Stimulated activated naive CD4-positive, alpha-beta T cell treated with Interleukin-2 at 50 U/mL for 16 hours (primary cell): ENCODE measurements at regions not wholly inside any gene's neighbourhood (a gene's known extent, or its start where the extent isn't known, plus 50 kb on each side); places are given as distances from the start of the nearest gene placed in this dataset.
"Not testable (repeated sequence)": the region's sequence is repeated elsewhere in the genome, so short reads cannot be mapped to it uniquely, and the experiment has no call there.

Experiments
- DNase-seq: peaks from one replicate; lab custom pipeline; 2025; lab: John Stamatoyannopoulos, UW

GRCh38 chr14:53285821-53286220 is 132.7 kb upstream of the DDHD1 start:
- no peak for DNase-seq

DNA sequence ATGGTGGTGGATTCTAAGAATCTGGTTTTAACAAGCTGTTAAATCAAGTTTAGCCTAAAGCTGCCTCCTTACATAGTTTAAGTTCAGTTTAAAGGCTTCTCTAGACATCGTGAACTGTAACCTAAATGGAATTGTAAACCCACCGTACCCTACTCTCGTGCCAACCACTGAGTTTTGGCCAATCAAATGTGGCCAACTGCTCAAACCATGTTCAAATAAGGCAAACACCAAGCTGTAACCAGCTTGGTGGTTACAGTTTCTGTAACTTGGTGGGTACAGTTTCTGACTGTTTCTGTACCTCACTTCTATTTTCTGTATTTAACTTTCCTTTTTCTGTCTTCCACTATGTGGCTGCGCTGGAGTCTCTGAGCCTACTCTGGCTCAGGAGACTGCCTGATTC is 131.9 kb upstream of the DDHD1 start:
- DNase-seq, result no peak

DNA sequence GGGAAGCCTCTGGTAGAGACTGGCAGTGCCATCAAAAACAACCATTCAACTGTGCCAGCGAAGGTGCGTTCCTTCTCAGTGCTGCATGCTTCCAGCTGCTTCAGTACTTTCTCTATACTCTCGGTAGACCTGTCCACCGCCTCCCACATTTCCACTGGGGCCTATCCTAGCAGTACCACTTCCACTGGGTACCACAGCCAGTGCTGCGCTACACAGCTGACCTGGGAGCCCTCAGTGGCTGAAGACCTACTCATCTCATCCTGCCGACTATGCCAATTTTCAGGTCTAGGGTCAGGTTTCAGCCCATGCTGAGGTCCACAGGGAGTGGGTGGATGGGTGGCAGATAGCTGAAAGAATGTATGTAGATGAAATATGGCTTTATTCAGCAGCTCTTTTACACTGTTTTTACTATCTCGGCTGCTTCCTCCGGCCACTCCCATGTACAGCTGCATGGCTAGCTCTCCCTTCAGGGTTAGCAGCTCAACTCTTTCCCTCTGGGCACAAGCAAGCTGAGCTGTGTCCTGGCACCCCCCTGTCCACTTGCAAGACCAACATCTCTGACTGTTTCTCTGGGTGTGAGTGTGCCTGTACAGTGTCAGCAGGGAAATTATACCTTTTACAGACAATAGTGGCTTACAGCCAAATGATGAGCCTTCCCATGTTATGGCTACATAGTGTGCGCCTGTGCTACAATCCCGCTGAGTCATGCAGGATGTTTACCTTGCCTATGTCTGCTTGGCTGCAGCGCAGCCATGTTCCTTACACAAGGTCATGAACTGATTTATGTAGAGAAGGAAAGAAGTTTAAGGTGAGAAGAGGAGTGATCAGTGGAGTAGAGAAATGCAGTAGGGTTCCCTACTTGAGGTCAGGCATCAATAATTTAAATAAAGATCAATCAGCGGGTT is 125.7 kb upstream of the DDHD1 start:
- DNase-seq, result no peak

GRCh38 chr14:53273671-53274072 is 120.5 kb upstream of the DDHD1 start:
- DNase-seq, result no peak

GRCh38 chr14:53265025-53265424 is 111.9 kb upstream of the DDHD1 start:
- DNase-seq, result no peak

GRCh38 chr14:53260928-53261327 is 107.8 kb upstream of the DDHD1 start:
- DNase-seq, result no peak

DNA sequence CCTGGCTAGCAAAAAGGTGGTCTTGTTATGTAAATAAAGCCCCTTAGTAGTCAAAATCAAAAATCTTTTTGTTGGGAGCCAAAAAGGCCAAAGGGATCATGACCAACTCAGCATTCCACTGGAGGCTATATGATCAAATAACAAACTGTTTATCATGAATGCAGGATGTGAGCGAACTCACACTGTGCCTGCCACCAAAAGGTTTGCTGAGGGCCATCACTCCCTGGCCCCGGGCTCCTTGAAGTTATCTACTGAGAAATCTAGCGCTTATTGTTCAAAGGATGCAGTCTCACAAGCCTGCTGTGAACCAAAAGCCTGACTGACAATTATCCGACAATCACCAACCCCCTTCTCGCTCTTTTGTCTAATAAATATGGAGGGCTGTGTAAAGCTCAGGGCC is 107.2 kb upstream of the DDHD1 start:
- no peak for DNase-seq

DNA sequence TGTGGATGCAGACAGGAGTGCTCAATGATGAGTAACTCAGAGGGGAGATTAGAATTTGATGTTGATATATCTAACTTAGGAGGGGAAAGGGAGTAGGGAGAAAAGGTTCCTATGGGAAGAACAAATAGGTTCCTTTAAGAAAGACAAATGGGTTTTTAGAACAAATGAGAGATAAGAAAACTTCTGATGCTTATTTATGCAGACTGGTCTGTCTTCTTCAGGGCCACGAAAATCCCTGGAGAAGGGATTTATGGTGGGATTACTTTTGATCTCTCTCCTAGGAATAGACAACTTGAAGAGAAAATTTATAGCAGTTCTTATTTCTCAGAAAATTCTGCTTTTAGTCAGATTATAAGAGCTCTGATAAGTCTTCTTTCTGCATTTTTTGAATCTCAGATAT is 99.0 kb upstream of the DDHD1 start:
- DNase-seq, result no peak

DNA sequence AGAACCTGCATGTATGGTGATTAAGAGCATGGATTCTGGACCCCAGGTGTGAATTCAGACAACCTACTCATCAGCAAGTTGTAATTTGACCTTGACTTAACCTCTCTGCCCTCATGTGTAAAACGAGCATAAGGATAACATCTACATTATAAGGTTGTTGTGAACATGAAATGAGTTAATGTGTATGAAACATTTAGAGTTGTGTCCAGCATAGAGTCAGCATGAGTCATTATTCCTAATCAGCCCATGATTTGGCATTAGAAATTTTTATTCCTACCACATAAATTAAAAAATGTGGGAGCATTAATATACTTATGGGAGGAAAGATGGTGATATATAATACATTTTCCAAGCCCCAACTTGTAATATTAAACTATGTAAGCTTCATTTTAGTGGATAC is 95.9 kb upstream of the DDHD1 start:
- no peak for DNase-seq

DNA sequence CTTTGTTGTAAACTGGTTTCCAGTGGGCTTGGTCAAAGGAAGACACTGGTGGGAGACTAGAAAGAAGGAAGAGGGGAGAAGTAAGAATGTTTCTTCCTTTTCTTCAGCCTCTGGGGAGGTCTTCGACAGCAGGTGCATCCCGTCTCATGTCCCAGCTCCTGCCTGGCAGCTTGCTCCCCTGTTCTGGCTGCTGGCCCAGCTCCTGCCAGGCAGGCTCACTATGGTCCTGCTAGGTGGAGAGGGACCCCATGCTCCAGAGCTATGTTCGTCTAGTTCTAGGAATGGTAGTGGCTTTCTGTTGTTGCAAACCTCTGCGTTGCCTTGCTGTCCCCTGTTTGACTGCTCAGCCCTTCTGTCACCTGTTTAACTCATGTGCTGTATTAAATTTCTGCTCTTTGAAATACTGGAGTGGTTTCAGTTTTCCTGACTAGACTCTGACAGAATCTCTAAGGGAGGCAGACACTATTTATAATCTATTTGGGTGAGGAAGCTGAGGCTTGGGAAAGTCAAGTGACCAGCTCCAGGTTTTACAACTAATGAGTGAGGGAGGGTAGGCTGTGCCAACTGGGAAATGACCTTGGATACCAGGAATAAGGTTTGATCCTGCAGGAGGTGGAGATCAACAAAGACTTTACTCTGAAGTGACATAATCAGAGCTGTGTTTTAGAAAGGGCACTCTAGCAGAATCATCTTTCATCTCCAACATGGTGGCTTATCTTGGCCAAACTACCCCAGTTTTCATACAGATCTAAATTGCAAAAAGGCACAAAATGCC is 94.7 kb upstream of the DDHD1 start:
- DNase-seq, result no peak

GRCh38 chr14:53242898-53243297 is 89.8 kb upstream of the DDHD1 start:
- DNase-seq, result not testable (repeated sequence)

- DNase-seq, result no peak
These were observed 84.4 kb upstream of the DDHD1 start for GRCh38 chr14:53237488-53237887.

DNA sequence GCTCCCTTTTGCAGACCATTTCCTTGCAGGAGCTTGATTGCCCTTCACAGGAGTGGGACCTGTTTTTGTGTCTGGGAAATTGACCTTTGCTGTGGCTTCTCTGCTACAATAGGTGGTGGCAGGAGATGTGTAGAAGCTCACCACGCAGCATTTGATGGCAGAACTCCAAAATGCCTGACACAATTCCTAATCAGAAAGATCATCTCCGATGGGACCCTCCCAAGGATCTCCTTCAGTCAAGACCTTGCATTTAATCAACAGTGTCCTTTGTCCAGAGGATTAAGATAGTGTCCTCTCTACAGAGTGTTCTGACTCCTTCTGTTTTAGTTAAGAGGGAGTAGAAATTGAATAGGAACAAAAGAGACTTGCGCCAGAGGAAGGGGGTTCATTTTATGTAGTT is 83.6 kb upstream of the DDHD1 start:
- DNase-seq, result no peak

GRCh38 chr14:53231171-53231570 is 78.0 kb upstream of the DDHD1 start:
- DNase-seq, result no peak

DNA sequence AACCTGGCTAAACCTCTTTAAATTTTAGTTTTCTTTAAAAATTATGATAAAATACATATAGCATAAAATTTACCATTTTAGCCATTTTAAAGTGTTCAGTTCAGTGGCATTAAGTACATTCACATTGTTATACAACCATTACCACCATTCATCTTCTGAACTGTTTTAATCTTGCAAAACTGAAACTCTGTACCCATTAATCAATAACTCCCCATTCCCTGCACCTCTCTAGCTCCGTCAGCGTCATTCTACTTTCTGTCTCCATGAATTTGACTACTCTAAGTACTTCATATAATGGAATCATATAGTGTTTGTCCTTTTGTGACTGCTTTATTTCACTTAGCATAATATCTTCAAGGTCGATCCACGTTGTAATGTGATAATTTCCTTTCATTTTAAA is 75.8 kb upstream of the DDHD1 start:
- no peak for DNase-seq

DNA sequence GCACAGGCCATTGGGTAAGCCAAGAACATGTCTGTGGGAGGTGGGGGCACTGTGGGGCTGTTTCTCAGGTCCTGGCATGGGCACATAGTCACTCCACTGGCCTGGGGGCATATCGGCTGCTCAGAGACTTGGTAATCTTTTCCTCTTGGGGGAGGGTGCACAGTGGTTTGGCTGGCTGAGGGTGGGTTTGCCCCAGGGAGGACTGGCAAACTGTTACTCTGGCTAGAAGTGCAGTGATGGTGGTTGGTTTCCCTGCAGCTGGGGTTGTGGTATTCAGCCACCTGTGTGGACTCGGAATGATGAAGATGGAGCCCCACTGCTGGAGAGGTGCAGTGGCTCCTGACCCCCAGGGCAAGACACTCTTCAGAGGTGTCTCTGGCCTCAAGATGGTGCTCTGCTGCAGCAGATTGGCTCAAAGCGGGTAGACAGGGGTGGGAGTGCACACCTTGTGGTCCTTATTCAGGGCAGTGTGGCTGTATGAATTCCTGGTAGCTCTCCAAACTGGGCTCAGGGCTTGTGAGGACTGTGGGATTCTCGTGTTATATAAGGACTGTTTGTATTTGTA is 74.1 kb upstream of the DDHD1 start:
- DNase-seq, result no peak

- DNase-seq, result no peak
These were observed 73.4 kb upstream of the DDHD1 start for GRCh38 chr14:53226553-53226952.

DNA sequence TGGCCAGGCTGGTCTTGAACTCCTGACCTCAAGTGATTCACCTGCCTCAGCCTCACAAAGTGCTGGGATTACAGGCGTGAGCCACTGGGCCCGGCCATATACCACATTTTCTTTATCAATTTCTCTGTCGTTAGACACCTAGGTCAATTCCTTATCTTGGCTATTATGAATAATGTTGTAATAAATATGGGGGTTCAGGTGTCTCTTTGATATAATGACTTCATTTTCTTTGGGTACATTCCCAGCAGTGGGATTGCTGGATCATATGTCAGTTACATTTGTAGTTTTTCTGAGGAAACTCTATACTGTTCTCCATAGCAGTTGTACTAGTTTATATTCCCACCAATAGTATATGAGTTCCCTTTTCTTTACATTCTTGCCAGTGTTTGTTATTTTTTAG is 67.8 kb upstream of the DDHD1 start:
- DNase-seq, result no peak

- DNase-seq, result no peak
These were observed 65.0 kb upstream of the DDHD1 start for GRCh38 chr14:53218161-53218560.

DNA sequence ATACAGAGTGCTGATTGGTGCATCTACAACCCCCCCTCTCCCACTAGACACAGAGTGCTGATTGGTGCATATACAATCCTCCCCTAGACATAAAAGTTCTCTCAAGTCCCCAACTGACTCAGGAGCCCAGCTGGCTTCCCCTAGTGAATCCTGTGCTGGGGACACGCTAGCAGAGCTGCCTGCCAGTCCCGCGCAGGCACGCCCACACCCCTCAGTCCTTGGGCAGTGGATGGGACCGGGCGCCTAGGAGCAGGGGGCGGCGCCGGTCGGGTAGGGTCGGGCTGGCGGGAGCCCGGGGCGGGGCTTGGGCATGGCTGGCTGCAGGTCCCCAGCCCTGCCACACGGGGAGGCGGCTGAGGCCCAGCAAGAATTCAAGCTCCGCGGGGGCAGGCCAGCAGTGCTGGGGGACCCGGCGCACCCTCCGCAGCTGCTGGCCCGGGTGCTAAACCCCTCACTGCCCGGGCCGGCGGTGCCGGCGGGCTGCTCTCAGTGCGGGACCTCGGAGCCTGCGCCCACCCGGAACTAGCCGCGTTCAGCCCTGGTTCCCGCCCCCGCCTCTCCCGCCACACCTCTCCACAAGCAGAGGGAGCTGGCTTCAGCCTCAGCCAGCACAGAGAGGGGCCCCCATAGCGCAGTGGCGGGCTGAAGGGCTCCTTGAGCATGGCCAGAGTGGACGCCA is 64.3 kb upstream of the DDHD1 start:
- peak; percentile 71 for DNase-seq

- not testable (repeated sequence) for DNase-seq
These were observed 63.8 kb upstream of the DDHD1 start for GRCh38 chr14:53216955-53217315.

DNA sequence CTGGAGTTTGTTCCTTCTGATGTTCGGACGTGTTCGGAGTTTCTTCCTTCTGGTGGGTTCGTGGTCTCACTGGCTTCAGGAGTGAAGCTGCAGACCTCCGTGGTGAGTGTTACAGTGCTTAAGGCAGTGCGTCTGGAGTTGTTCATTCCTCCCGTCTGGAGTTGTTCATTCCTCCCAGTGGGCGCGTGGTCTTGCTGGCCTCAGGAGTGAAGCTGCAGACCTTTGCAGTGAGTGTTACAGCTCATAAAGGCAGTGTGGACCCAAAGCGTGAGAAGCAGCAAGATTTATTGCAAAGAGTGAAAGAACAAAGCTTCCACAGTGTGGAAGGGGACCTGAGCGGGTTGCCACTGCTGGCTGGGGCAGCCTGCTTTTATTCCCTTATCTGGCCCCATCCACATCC is 63.4 kb upstream of the DDHD1 start:
- not testable (repeated sequence) for DNase-seq

DNA sequence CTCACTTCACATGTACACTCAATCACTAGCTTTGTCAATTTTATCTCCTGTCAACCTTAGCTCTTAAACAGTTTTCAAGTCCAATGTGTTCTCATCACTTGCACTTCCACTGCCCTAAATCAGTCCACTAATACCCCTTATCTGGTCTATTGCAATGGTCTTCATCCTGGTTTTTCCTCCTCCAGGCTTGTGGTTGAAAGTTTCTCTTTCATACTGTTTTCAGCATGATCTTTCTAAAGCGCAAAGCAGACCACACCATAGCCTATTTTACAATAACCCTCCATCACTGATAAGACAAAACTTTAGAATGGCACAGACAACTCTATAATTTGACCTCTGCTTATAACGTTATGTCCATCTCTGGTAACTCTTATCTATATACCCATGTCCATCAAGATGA is 62.0 kb upstream of the DDHD1 start:
- no peak for DNase-seq
